Omental fat pad (tissue), 3 donors: ENCODE measurements at regions not wholly inside any gene's neighbourhood (a gene's known extent, or its start where the extent isn't known, plus 50 kb on each side); places are given as distances from the start of the nearest gene placed in this dataset.

Source experiments
- ATAC-seq: fragments of 150-250 bp; one replicate; pipeline ENCODE4 v1.9.1; 2016; ENCODE audit warnings: mild to moderate bottlenecking, moderate library complexity; ENCODE audit not compliant: low FRiP score
- DNase-seq: peaks from one replicate; pipeline ENCODE4 v3.0.0-alpha.2; 2019; ENCODE audit warnings: low spot score
- TF ChIP-seq, protein P1 (sequence below), 3 donors: fragments of 450-650 bp; IDR thresholded peaks; one replicate each; pipeline ENCODE4 v1.5.1; 2016 to 2017; ENCODE audit warnings: antibody characterized with exemption in 3 of 3, mild to moderate bottlenecking in 3 of 3, moderate library complexity in 2 of 3

DNA sequence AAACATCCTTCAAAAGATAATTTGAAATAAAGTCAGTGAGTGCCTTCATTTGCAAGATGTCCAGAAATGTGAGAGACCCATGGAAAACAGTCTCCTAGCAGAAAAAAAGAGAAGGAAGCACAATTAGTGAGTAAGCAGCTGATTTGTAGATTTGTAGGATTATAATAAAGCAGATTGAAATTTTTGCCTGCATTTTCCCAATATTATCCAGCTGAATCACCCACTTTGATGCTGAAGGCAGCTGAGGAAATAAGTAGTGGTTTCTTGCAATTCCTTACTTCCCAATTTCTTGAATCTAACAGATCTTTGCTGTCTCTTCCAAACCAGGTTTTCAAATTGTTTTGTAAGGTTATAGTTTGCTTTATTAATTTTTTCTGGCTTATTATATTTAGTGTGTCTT lies 181.4 kb downstream of the GNAT3 start:
- DNase-seq (no peak), ATAC-seq (no peak)
- TF ChIP-seq, protein P1, sequence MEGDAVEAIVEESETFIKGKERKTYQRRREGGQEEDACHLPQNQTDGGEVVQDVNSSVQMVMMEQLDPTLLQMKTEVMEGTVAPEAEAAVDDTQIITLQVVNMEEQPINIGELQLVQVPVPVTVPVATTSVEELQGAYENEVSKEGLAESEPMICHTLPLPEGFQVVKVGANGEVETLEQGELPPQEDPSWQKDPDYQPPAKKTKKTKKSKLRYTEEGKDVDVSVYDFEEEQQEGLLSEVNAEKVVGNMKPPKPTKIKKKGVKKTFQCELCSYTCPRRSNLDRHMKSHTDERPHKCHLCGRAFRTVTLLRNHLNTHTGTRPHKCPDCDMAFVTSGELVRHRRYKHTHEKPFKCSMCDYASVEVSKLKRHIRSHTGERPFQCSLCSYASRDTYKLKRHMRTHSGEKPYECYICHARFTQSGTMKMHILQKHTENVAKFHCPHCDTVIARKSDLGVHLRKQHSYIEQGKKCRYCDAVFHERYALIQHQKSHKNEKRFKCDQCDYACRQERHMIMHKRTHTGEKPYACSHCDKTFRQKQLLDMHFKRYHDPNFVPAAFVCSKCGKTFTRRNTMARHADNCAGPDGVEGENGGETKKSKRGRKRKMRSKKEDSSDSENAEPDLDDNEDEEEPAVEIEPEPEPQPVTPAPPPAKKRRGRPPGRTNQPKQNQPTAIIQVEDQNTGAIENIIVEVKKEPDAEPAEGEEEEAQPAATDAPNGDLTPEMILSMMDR (IDR thresholded peaks at IDR 0.05): no peak

DNA sequence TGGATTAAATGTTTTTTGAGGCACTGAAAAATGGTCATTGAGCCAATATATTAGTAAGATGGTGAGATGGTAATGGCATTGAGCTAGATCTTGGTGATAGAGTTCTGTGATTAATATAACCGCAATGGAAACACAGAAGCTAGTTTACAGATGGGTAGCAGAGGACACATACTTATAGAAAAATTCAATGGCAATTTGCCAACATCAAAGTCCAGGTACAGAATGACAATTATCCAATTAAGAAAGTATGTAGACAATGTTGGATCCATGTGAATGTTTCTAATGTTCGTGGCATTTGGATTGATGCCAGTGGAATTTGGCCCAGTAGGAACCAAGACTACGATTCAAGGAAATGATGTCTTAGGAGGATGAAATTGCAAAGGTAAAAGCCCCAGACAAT lies 187.8 kb downstream of the GNAT3 start:
- ATAC-seq (no peak), DNase-seq (no peak)
- TF ChIP-seq, protein P1 (IDR thresholded peaks at IDR 0.05): no peak

DNA sequence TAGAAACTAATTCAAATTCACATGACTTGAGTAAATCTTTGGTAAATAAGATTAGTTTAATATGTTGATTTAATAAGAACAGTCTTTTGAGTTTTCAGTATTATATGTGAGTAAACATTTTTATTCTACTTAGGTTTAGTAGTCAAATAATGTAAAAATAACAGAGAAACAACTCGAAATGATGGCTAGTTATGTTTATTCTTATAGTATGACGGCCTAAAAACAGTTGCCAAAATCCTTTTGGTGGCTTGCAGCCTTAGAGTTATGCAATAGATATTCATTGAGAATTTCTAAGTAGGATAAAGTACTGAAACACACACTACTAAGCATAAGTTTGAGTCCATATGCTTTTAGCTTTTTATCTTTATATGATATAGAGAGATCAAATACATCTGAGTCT lies 184.8 kb downstream of the GNAI1 start:
- TF ChIP-seq, protein P1 (IDR thresholded peaks at IDR 0.05): no peak
- DNase-seq (no peak), ATAC-seq (no peak)

GRCh38 chr7:80318081-80318480 lies 183.4 kb downstream of the GNAI1 start:
- no peak for ATAC-seq
- no peak for DNase-seq
- TF ChIP-seq, protein P1 (IDR thresholded peaks at IDR 0.05): no peak

- ATAC-seq (no peak), DNase-seq (no peak)
- TF ChIP-seq, protein P1 (IDR thresholded peaks at IDR 0.05): no peak
These were observed 182.2 kb downstream of the GNAI1 start for GRCh38 chr7:80316811-80317210.

- DNase-seq: no peak
- no peak for ATAC-seq
- TF ChIP-seq, protein P1 (IDR thresholded peaks at IDR 0.05): no peak
These were observed 179.1 kb downstream of the GNAI1 start for GRCh38 chr7:80313716-80314115.

DNA sequence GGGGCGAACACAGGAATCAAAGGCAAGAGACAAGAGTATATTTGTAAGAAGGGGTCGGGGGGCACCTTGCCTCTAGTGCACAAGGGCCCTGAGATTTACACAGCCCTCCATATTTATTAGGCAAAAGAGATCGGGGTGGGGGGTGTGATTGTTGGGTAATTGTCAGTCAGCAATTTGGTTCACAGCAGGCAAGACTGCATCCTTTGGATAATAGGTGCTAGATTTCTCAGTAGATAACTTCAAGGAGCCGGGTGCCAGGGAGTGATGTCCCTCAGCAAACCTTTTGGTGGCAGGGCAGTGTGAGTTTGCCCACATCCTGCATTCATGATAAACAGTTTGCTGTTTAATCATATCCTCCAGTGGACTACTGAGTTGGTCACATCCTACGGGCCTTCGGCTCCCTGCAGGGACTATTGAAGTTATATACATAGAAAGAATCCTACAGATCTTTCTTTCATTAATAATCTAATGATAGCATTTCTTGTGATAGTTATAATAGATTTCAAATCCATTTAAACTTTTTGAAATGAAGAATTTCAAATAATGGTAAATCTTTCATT lies 178.5 kb downstream of the GNAI1 start:
- no peak for ATAC-seq
- no peak for DNase-seq
- TF ChIP-seq, protein P1 (IDR thresholded peaks at IDR 0.05): no peak
